NCI-H146 treated with DMSO at 0.1 percent for 48 hours (cell line): ENCODE measurements at regions not wholly inside any gene's neighbourhood (a gene's known extent, or its start where the extent isn't known, plus 50 kb on each side); places are given as distances from the start of the nearest gene placed in this dataset.

Experiments used
- DNase-seq: peaks from one replicate; lab custom pipeline; 2025; ENCODE audit not compliant: unreplicated experiment; lab: John Stamatoyannopoulos, UW

- DNase-seq = no peak
These were observed 188.7 kb upstream of the SAMSN1 start for GRCh38 chr21:14734833-14735232.

GRCh38 chr21:14734191-14734590, 188.1 kb upstream of the SAMSN1 start:
- no peak for DNase-seq

GRCh38 chr21:14725219-14725618, 179.1 kb upstream of the SAMSN1 start:
- DNase-seq = no peak

- DNase-seq = no peak
These were observed 176.8 kb upstream of the SAMSN1 start for GRCh38 chr21:14722841-14723483.

GRCh38 chr21:14720237-14720636, 174.1 kb upstream of the SAMSN1 start:
- no peak for DNase-seq

- DNase-seq = no peak
These were observed 172.8 kb upstream of the SAMSN1 start for GRCh38 chr21:14718951-14719350.

GRCh38 chr21:14716761-14717396, 170.8 kb upstream of the SAMSN1 start:
- no peak for DNase-seq

- no peak for DNase-seq
These were observed 167.0 kb upstream of the SAMSN1 start for GRCh38 chr21:14713109-14713508.

- DNase-seq = no peak
These were observed 166.1 kb upstream of the SAMSN1 start for GRCh38 chr21:14712121-14712715.

GRCh38 chr21:14711287-14711686, 165.2 kb upstream of the SAMSN1 start:
- DNase-seq = no peak

GRCh38 chr21:14707511-14708020, 161.5 kb upstream of the SAMSN1 start:
- no peak for DNase-seq

GRCh38 chr21:14706712-14707510, 160.8 kb upstream of the SAMSN1 start:
- DNase-seq = no peak

- DNase-seq = no peak
These were observed 153.6 kb upstream of the SAMSN1 start for GRCh38 chr21:14699433-14700407.

GRCh38 chr21:14697769-14698168, 151.7 kb upstream of the SAMSN1 start:
- no peak for DNase-seq

- no peak for DNase-seq
These were observed 148.7 kb upstream of the SAMSN1 start for GRCh38 chr21:14694817-14695216.

GRCh38 chr21:14693997-14694396, 147.9 kb upstream of the SAMSN1 start:
- no peak for DNase-seq

GRCh38 chr21:14691914-14692313, 145.8 kb upstream of the SAMSN1 start:
- no peak for DNase-seq

- no peak for DNase-seq
These were observed 144.8 kb upstream of the SAMSN1 start for GRCh38 chr21:14690886-14691285.

GRCh38 chr21:14688936-14689335, 142.8 kb upstream of the SAMSN1 start:
- DNase-seq = no peak

- DNase-seq = no peak
These were observed 142.3 kb upstream of the SAMSN1 start for GRCh38 chr21:14688412-14688811.
